Endothelial cell of umbilical vein (primary cell): ENCODE measurements at regions not wholly inside any gene's neighbourhood (a gene's known extent, or its start where the extent isn't known, plus 50 kb on each side); places are given as distances from the start of the nearest gene placed in this dataset.

Experiments used
- BruUV-seq: library from RNA; stranded (reverse); fragments of 400-500 nt; replicated peaks from 2 replicates; lab custom pipeline; 2021; lab: Mats Ljungman, UMichigan
- CTCF ChIA-PET: fragments of 300-600, 350-600 bp; sonication (Branson Sonifier 250); formaldehyde crosslinking; loops from one replicate; lab custom pipeline; 2021; ENCODE audit warnings: antibody characterized with exemption, inconsistent platforms; lab: Charles Lee
- POLR2A ChIA-PET: fragments of 300-600, 350-600 bp; sonication (Branson Sonifier 250); formaldehyde crosslinking; loops from one replicate; lab custom pipeline; 2021; ENCODE audit warnings: antibody characterized with exemption, inconsistent platforms; lab: Charles Lee
- DNase-seq: peaks from one replicate; pipeline ENCODE4 v3.0.0-alpha.2; 2011; ENCODE audit warnings: low read depth, low spot score
- FAIRE-seq: peaks from 2 replicates; lab custom pipeline; 2011; peaks lifted over from hg19 to GRCh38; lab: Jason Lieb, UNC
- H2AFZ ChIP-seq: 2 replicates; pipeline ENCODE4 v1.6.0; 2012; ENCODE audit warnings: low read depth, low read length, control low read depth, inconsistent platforms
- H3K27ac ChIP-seq: 2 replicates; pipeline ENCODE4 v1.5.1; 2011; ENCODE audit warnings: low read depth, mild to moderate bottlenecking, control low read depth, low read length, moderate library complexity; ENCODE audit not compliant: insufficient read depth
- H3K27me3 ChIP-seq, 2 experiments: 2 replicates each; pipeline versions ENCODE4 v1.6.0 to v1.6.1; 2011; ENCODE audit warnings: low read length in 2 of 2, mixed read lengths in 1 of 2; ENCODE audit not compliant: control insufficient read depth in 2 of 2, insufficient read depth in 2 of 2
- H3K36me3 ChIP-seq, 2 experiments: 2 replicates in 1 of 2; 3 replicates in 1 of 2; pipeline ENCODE4 v1.5.1; 2011; ENCODE audit warnings: low read length in 2 of 2, mild to moderate bottlenecking in 1 of 2, moderate library complexity in 1 of 2; ENCODE audit not compliant: control insufficient read depth in 2 of 2, insufficient read depth in 2 of 2; ENCODE audit errors: extremely low read depth in 1 of 2
- H3K4me1 ChIP-seq: 3 replicates; pipeline ENCODE4 v1.5.1; 2011; ENCODE audit warnings: mild to moderate bottlenecking, low read length; ENCODE audit not compliant: control insufficient read depth, insufficient read depth; ENCODE audit errors: extremely low read depth
- H3K4me2 ChIP-seq: 2 replicates; pipeline ENCODE4 v1.6.1; 2011; ENCODE audit warnings: low read length, control low read depth, mixed read lengths; ENCODE audit not compliant: insufficient read depth
- H3K4me3 ChIP-seq, 3 experiments: fragments of 200-600 bp in 1 of 3; sonication (generic), shearing (Covaris generic) in 1 of 3; replicated peaks in 1 of 3; 2 replicates each; pipeline ENCODE4 v1.5.1; 2011 to 2016; ENCODE audit warnings: control low read depth in 3 of 3, low read length in 3 of 3, mild to moderate bottlenecking in 2 of 3, inconsistent platforms in 1 of 3, low read depth in 1 of 3, moderate library complexity in 1 of 3; ENCODE audit not compliant: insufficient read depth in 1 of 3
- H3K79me2 ChIP-seq: 2 replicates; pipeline ENCODE4 v1.6.0; 2012; ENCODE audit warnings: low read length, inconsistent platforms; ENCODE audit not compliant: control insufficient read depth, insufficient read depth
- H3K9ac ChIP-seq: replicated peaks from 2 replicates; pipeline ENCODE3; 2011; ENCODE audit warnings: low read length, control low read depth; ENCODE audit not compliant: insufficient read depth; ENCODE audit errors: extremely low read depth
- H3K9me1 ChIP-seq: replicated peaks from 3 replicates; pipeline ENCODE4 v1.6.0; 2011; ENCODE audit warnings: mild to moderate bottlenecking, low read length; ENCODE audit not compliant: control insufficient read depth, insufficient read depth; ENCODE audit errors: extremely low read depth
- H3K9me3 ChIP-seq: replicated peaks from 2 replicates; pipeline ENCODE4 v1.5.1; 2012; ENCODE audit warnings: low read length, inconsistent platforms; ENCODE audit not compliant: control insufficient read depth, insufficient read depth
- H4K20me1 ChIP-seq: replicated peaks from 2 replicates; pipeline ENCODE3; 2011; ENCODE audit warnings: mild to moderate bottlenecking, low read length; ENCODE audit not compliant: control insufficient read depth, insufficient read depth; ENCODE audit errors: extremely low read depth
- EZH2 ChIP-seq: IDR thresholded peaks from 2 replicates; pipeline ENCODE4 v1.6.1; 2012; ENCODE audit warnings: borderline replicate concordance, low read depth, mild to moderate bottlenecking, moderate library complexity, low read length, inconsistent platforms; ENCODE audit not compliant: severe bottlenecking
- FOS ChIP-seq: IDR thresholded peaks from 2 replicates; pipeline ENCODE4 v1.6.1; 2011; ENCODE audit warnings: mild to moderate bottlenecking, low read length, moderate library complexity, borderline replicate concordance; ENCODE audit not compliant: insufficient read depth
- GATA2 ChIP-seq: IDR thresholded peaks from 2 replicates; pipeline ENCODE4 v1.7.0; 2011; ENCODE audit warnings: low read depth, mild to moderate bottlenecking, moderate library complexity, mixed read lengths, low read length; ENCODE audit not compliant: insufficient read length, insufficient read depth
- JUN ChIP-seq: IDR thresholded peaks from 2 replicates; pipeline ENCODE4 v1.6.1; 2011; ENCODE audit warnings: borderline replicate concordance, low read depth; ENCODE audit not compliant: insufficient read length, insufficient read depth
- MYC ChIP-seq: IDR thresholded peaks from one replicate; pipeline ENCODE4 v1.6.1; 2011; ENCODE audit warnings: mild to moderate bottlenecking, low read depth, low read length
- POLR2A ChIP-seq: IDR thresholded peaks from 2 replicates; pipeline ENCODE4 v1.6.1; 2012; ENCODE audit warnings: low read depth, mild to moderate bottlenecking, control low read depth, low read length
- POLR2AphosphoS5 ChIP-seq: IDR thresholded peaks from 2 replicates; pipeline ENCODE4 v1.6.1; 2012; ENCODE audit warnings: low read depth, mild to moderate bottlenecking, control low read depth, low read length, moderate library complexity; ENCODE audit not compliant: insufficient read depth
- dilution Hi-C: fragments of 300-500 bp; cut with MboI; formaldehyde crosslinking; loops from one replicate; pipeline ENCODE4 v1.15.0; 2019; ENCODE audit warnings: low sequenced_read_pairs; ENCODE audit not compliant: extremely low pct_ligation_motif_present
- intact Hi-C: fragments of 100-400 bp; cut with micrococcal nuclease; formaldehyde crosslinking; loops from one replicate; pipeline ENCODE4 v1.10.0; 2022
- TF ChIP-seq, protein P1 (sequence below): IDR thresholded peaks from 2 replicates; pipeline ENCODE4 v1.6.1; 2011; ENCODE audit not compliant: insufficient read depth, insufficient read length
- TF ChIP-seq, protein P2 (sequence below), 2 donors: IDR thresholded peaks; 1 replicate in 1 of 2; 2 replicates in 1 of 2; pipeline ENCODE4 v1.5.1; 2011; ENCODE audit warnings: low read length in 2 of 2, mild to moderate bottlenecking in 2 of 2, moderate library complexity in 2 of 2, control low read depth in 1 of 2, inconsistent platforms in 1 of 2, low read depth in 1 of 2; ENCODE audit not compliant: insufficient read depth in 1 of 2; ENCODE audit errors: extremely low read depth in 1 of 2

DNA sequence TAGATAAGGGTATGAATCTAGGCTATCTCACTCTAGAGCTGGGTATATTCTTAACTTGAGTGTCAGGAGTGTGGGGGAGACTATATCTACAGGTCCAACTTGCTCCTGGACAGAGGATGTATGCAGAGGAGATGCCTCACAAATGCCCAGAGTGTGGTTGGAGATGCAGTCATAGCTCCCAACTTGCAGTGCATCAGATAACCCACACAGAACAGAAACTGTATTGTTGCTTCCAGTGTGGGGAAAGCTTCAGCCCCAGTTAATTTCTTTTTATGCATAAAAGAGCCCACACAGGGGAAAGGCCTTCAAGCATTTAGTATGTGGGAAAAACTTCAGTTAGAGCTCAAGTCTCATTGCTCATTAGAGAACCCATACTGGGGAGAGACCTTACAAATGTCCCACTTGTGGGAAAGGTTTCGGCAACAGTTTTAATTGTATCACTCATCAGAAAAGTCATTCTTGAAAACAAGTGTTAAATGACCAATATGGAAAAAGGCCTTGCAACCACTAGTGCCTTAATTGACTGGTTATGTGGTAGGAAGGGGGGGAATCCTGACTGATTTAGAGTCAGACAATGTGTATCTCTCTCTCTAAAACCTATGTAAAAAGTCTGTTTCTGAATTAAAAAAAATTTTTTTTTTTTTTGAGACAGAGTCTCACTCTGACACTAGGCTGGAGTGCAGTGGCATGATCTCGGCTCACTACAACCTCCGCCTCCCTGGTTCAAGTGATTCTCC, 67.9 kb downstream of the EBNA1BP2 start:
- POLR2A ChIA-PET: no interaction called here
- intact Hi-C loops: no loop called here

More for the DNA sequence above, 67.9 kb downstream of the EBNA1BP2 start:
- Histone ChIP-seq H2AFZ (no peak overlapping the region), H3K27me3 (peaks cover 0 to 1% of the 10 kb centered on the region in 2 experiments), H3K27ac (no peak overlapping the region), H3K79me2 (no peaks in the 10 kb centered on the region), H3K9ac (no peak overlapping the region), H3K4me1 (no peaks in the 10 kb centered on the region), H3K9me3 (no peaks in the 10 kb centered on the region), H4K20me1 (no peaks in the 10 kb centered on the region), H3K9me1 (no peaks in the 10 kb centered on the region), H3K4me2 (no peak overlapping the region), H3K4me3 (no peak overlapping the region), H3K36me3 (no peaks in the 10 kb centered on the region)
- TF ChIP-seq EZH2 (no peak), POLR2A (no peak), GATA2 (no peak), MYC (no peak), POLR2AphosphoS5 (no peak), FOS (no peak), JUN (no peak)
- TF ChIP-seq, protein P1, sequence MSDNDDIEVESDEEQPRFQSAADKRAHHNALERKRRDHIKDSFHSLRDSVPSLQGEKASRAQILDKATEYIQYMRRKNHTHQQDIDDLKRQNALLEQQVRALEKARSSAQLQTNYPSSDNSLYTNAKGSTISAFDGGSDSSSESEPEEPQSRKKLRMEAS: no peak
- TF ChIP-seq, protein P2, sequence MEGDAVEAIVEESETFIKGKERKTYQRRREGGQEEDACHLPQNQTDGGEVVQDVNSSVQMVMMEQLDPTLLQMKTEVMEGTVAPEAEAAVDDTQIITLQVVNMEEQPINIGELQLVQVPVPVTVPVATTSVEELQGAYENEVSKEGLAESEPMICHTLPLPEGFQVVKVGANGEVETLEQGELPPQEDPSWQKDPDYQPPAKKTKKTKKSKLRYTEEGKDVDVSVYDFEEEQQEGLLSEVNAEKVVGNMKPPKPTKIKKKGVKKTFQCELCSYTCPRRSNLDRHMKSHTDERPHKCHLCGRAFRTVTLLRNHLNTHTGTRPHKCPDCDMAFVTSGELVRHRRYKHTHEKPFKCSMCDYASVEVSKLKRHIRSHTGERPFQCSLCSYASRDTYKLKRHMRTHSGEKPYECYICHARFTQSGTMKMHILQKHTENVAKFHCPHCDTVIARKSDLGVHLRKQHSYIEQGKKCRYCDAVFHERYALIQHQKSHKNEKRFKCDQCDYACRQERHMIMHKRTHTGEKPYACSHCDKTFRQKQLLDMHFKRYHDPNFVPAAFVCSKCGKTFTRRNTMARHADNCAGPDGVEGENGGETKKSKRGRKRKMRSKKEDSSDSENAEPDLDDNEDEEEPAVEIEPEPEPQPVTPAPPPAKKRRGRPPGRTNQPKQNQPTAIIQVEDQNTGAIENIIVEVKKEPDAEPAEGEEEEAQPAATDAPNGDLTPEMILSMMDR (IDR thresholded peaks at IDR 0.05; ENCODE audit: extremely low read depth in 1 of 2, insufficient read depth in 1 of 2, low read depth in 1 of 2, low read length in 2 of 2): no peak
- CTCF ChIA-PET: interaction anchor here (1.1 kb wide), 1 partner anchor 191 kb away, joined by 5 read pairs; no protein-coding TSS in a partner anchor
- FAIRE-seq (no peak), DNase-seq (no peak)
- no TSS peak for BruUV-seq
- dilution Hi-C loops: no loop called here
